ENCODE measurements at regions not wholly inside any gene's neighbourhood (a gene's known extent, or its start where the extent isn't known, plus 50 kb on each side); places are given as distances from the start of the nearest gene placed in this dataset.
A peak's percentile ranks its signal among the peaks of the same experiment; 100 is the strongest.

DNA sequence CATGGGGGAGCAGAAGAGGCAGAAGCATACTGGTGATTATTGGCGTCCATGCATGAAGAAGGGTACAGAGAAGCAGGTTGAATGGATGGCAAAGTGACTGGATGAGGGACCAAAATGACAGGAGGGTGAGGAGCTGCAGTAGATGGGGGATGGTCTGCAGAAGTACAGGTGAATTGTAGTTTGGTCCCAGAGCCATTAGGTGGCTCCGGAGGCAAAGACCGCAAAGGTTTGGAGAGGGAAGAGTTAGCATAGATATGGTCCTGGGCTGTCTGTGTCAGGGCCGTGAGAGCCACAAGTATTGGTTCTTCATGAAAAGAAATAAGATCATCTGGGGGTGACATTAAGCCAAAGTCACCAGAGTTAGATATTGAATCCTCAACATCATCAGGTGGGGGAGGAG lies 59.0 kb upstream of the ZNF726 start:
- peak; percentile 1 for DNase-seq

- no peak for DNase-seq
These were observed 62.7 kb upstream of the ZNF726 start for GRCh38 chr19:23851966-23852365.

- no peak for DNase-seq
These were observed 74.1 kb upstream of the ZNF681 start for GRCh38 chr19:23832717-23833327.

DNA sequence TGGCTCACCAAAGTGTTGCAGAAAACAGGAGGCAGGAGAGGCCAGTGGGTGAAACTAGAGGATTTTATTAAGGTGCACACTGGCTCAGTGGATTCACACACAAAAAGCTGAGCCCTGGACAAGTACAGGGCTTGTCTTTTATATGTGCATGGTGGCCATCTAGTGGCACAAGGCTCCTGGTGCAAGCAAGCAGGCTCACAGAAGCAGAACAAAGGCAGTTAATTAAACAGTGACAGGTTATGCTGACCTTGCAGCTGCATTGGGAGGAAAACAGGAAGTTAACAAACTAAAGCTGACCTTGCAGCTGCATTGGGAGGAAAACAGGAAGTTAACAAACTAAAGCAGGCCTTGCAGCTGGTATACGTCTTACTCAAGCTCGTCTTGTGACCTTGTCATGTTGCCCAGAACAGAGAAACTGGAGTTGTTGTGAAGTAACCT lies 65.3 kb upstream of the ZNF681 start:
- DNase-seq, result peak; percentile 56

- no peak for DNase-seq
These were observed 64.0 kb upstream of the ZNF681 start for GRCh38 chr19:23822735-23823134.

DNA sequence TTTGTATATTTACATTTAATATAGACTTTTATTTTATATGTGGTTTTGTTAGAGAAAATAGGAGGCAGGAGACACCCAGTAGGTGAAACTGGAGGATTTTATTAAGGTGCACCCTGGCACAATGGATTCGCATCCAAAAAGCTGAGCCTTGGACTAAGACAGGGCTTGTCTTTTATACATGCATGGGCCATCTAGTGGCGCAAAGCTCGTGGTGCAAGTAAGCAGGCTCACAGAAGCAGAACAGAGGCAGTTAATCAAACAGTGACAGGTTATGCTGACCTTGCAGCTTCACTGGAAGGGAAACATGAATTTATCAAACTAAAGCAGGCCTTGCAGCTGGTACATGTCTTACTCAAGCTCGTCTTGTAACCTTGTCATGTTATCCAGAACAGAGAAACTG lies 58.8 kb upstream of the ZNF681 start:
- peak; percentile 31 for DNase-seq

- DNase-seq, result no peak
These were observed 51.8 kb upstream of the ZNF681 start for GRCh38 chr19:23810496-23810895.

Measured in hematopoietic multipotent progenitor cell treated with erythropoietin and hydrocortisone succinate and interleukin-3 and kit ligand, for 6 days (in vitro differentiated cells).